NCI-H2227 (cell line): ENCODE measurements at regions not wholly inside any gene's neighbourhood (a gene's known extent, or its start where the extent isn't known, plus 50 kb on each side); places are given as distances from the start of the nearest gene placed in this dataset.

Experiments
- DNase-seq: peaks from one replicate; lab custom pipeline; 2025; ENCODE audit not compliant: unreplicated experiment; lab: John Stamatoyannopoulos, UW

DNA sequence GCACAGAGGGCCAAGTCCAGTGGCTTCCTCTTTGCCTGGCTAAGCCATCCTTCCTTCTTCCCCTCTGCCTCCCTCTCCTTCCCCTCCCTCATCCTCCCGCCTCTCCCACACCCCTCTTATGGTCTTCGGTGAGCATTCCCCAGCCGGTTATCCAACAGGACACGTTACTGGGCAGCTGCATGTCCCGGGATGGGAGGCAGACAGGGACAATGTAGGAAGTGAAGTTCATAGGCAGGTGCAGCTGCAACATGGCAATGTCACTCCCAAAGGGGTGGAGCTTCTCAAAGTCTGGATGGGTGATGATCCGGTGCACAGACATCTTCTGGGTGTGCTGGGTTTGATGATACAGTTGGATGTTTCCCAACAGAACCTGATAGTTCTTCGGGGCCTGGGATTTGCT is 71.4 kb upstream of the SPTLC1 start:
- no peak for DNase-seq

DNA sequence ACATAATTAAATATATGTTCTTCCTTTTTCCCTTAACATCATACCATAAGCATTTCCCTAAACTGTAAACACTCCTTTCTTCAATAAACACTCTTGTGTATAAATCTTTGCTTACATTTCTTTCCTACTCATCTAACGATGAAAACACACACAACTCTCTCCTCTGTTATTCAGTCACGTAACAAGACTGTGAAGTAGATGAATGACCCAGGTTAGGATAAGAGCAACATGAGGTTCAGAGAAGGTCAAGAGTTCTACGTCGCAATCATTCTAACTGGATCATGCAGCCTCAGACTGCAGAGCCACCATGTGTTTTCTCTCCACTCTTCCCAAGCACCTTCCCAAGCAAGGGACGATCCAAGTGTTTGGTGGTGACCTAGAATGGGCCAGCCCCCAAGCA is 70.5 kb upstream of the SPTLC1 start:
- no peak for DNase-seq

DNA sequence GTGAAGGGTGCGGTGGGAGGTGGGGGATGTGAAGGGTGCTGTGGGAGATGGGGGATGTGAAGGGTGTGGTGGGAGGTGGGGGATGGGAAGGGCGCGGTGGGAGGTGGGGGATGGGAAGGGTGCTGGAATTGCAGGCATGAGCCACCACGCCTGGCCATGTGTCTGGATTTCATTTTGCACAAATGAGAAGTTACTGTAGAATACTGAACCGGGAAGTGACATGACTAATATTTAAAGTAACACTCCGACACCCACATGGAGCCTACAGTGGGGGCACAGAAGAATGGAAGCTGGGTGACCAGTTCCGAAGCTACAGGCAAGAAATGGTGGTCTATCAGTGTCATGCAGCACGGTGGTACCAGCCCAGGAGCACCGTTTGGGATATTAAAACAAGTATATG is 69.9 kb upstream of the SPTLC1 start:
- no peak for DNase-seq

DNA sequence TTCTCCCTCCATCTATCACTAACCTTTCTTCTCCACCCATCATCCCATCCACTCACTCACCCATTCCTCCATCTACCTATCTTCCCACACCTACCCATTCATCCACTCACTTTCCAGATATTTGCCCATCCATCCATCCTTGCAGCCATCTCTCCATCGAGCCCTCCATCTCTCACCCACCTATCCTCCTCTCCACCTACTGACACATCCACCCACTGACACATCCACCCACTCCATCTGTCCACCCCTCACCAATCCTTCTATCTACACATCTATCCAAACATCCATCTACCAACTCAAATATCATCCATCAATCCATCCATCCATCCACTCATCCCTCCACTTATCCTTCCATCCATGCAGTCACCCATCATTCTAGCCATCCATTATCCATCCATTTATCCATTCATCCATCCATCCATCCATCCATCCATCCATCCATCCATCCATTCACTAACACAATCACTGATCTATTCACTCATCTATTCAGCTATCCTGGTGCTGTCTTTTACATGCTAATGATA is 68.9 kb upstream of the SPTLC1 start:
- no peak for DNase-seq

DNA sequence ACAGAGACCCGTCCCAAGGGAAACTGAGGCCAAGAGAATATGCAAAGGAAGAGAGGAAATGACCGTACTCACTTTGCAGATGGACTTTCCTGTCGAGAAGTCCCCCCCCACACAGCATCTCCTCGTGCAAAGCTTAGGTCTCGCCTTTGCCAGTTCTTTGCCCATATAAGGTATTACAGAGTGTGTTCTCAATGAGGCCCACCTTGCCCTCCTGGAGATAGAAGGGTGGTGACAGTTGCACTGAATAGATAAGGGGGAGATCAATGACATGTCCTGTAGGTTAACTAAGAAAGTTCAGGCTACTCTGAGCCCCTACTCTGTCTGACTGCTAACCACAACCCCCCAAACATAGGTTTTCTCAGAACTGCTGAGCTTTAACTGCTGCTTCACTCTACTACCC is 68.2 kb upstream of the SPTLC1 start:
- no peak for DNase-seq

DNA sequence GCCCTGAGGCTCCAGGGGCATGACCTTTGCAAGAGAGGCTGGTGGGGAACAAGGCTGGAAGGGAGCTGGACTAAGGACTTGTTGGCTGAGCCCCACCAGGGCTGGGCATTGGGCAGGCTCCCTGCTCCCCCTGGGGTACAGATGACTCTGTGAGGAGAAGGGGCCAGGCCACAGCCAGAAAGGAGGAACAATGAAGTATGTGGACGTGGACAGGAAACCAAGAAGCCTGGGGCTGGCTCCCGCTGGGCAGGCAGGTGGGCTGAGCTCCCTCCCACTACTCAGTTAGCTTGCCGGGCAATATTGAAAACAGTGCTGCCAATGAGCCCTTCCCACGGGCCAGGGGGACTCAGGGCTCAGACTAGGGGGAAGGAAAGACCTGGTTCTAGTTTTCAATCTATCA is 66.1 kb upstream of the SPTLC1 start:
- DNase-seq = no peak

DNA sequence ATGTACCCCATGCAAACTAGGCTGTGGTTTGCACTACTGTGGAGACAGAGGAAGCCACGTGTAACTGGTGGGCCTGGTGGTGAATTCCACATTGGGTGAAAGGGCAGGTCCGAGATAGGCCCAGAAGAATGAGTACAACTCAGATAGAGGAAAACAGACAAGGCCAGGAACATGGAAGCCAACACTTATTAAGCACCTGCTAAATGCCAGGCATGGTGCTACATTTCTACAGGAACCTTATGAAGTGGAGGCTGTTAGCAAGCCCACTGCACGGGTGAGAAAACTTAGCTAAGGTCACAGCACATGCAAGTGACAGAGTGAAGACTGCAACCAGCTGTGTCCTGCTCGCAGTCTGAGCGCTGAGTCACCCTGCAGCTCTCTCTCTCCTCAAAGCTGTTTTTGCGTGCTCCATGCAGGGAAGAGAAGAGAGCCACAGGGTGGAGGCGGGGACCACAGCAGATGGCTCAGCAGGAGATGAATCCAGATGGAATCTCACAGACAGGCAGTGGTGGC is 65.5 kb upstream of the SPTLC1 start:
- DNase-seq = no peak

DNA sequence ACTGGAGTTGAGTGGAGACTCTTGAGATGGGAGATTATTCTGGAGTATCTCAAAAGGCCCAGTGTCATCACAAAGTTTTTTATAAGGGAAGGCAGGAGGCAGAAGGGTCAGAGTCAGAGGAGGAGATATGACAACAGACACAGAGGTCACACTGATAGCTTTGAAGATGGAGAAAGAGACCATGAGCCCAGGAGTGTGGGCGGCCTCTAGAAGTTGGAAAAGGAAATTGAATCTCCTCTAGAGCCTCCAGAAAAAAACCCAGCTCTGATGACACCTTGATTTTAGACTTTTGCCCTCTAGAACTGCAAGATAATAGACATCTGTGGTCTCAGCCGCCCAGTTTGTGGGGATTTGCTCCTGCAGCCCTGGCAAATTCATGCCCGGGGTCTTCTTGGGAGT is 64.8 kb upstream of the SPTLC1 start:
- DNase-seq = no peak

DNA sequence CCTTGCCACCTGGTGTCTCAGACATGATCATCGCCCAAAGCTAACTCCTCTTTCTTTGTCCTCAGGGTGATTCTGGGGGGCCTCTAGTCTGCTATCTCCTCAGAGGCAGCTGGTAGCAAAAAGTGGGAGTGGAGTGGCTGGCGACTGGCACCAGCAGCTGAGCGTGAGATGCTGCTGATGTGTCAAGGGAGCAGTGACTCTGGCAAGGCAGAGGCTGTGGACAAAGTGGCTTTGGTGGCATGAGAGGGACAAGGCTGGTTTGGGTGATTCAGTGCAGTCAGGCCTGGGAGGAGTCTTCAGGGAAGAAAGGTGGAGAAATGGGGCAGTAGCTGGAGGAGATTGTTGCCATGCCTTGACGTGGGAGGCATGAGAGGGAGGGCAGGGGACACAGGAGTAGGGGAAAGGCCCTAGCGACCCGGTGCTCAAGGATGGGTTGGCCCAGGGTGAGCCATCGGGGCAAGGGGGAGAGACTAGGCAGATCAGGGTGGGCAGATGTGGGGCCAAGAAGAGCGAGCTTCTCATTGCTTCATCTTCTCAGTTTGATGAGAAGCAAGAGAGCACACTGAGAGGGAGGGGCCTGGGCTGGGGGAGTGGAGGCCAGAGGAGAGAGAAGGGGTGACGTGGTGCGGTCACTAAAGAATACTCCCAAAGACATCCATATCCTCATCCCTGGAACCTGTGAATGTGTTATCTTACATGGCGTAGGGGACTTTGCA is 64.2 kb upstream of the SPTLC1 start:
- DNase-seq = no peak

DNA sequence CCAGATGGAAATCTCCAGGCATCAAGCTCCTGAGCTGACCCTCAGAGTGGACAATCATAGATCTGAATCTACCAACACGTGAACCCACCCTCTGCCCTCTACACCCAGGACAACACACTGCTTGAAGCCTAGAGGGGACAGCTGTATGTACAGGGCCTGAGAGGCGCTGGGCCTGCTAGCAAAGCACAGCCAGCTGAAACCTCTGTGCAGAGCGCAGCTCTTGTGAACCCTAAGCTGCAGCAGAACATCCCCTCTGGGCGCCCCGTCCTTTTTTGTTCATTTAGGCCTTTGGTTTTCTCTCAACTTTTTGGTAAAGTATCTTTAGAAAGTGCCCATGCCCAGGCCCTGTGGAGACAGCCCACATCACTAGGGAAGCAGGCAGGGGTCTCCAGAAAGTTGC is 62.4 kb upstream of the SPTLC1 start:
- DNase-seq = no peak

DNA sequence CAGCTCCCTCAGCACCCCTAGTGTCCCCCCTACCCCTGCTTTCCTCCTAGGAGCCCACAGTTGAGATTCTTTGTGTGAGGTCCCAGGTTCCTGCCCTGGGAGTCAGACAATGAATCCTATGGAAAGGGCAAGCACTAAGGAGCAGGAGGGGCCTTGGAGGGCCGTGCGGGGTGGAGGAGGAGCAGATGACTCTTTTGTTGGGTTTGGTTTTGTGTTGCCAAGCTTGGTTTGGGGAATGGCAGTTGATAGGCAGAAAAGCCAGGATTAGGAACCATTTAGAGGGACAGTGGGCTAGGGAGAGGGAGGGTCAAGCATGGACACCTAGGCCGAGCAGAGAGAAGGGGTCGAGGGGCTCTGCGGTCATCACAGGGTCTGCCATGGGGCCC is 61.6 kb upstream of the SPTLC1 start:
- DNase-seq = no peak

DNA sequence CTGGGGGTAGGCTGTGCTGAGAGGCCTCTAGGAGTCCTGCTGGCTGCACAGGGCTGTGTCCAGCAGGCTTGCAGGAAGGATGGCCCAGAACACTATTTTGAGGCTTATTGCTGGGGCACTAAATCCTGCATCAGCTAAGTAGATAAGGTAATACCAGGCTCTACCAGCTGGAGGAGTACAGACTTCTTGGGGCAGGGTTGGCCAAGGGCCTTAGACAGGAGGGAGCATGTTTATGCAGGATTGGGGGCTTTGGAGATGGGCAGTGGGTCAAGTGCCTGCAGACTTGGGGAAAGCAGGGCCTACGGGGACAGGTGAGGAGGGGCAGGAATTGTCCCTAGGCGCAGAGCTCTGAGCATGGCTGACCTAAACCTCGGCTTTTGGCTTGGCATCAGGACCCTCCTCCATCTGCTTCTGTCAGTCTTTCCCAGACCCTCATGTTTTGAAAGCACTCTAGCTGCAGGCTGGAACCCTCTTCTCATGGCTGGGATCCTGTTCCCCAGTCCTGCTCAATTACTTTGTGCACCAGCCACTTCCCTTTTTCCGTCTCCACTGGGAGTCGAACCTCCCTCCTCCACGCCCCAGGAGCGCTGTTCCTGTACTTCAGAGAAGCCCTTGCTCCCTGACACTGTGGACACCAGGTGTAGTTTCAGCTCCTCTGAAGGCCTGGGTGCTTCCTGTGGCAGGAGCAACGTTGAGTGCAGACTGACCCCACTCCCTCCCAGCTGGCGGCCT is 61.0 kb upstream of the SPTLC1 start:
- DNase-seq = no peak

DNA sequence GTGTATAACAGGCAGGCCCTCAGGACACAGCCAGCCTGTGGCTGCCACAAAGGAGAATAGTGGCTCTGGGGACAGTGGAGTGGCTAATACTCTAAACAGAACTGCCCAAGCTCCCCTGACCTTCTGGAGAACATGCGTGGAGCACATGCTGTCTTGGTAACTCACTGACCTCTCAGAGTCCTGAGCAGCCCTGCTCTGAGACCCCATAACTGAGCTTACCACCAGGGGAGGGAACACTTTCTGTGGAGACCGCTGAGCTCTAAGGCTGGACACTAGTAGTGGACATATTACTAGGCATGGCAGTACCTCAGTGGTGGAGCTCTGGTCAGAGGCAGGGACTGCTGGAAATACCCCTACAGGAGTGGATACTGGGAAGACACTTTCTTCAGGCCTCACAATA is 60.2 kb upstream of the SPTLC1 start:
- no peak for DNase-seq

DNA sequence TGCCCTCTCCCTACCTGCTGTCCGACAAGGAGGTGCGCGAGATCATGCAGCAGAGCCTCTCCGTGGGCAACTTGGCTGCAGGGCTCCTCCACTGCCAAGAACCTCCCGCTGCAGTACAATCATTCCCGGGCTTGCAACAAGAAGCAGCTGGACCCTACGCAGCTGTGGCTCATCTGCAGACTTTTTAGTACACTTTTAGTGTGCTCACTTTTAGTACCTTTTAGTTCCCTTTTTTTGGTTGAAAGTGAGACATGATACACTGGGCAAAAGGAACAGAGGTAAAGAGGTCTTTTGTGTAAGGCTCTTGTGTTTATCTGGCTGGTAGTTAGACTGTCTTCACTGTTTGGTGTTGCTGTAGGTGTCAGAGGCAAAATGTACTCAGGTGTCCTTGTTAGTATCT is 58.1 kb upstream of the SPTLC1 start:
- DNase-seq = no peak

DNA sequence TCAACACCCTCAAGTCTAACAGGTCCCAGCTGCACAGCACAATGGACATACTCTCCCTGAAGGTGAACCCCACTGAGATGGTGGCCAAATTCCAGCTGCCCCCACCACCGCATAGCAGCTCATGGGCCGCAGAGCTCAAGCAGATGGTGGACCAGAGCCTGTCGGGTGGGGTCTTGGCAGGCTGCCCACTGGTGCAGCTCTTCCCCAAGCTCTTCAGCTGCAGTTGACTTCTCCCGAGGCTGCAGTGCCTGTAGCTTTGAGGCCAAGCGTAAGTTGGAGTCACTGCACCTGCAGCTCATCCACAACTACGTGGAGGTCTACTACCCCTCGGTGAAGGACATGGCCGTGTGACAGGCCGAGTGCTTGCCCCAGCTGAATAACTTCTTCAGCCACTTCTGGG is 56.6 kb upstream of the SPTLC1 start:
- no peak for DNase-seq

DNA sequence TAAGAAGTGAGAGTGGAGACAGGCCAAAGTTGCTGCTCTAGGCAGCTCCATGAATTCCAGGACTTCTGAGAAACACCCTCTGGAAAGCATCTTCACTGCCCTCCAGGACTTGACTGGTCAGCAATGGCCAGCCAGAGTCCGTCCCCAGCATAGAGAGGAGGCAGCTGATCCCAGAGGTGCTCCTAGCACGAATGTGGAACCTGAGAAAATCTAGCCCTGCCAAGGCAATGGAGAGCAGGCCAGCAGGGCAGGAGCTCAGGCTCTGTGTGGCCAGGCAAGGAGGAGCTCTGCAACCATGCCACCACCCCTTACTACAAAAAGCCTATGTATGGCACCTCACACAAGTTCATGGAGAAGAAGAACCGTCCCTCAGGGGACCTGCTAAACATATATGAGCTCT is 56.1 kb upstream of the SPTLC1 start:
- no peak for DNase-seq

DNA sequence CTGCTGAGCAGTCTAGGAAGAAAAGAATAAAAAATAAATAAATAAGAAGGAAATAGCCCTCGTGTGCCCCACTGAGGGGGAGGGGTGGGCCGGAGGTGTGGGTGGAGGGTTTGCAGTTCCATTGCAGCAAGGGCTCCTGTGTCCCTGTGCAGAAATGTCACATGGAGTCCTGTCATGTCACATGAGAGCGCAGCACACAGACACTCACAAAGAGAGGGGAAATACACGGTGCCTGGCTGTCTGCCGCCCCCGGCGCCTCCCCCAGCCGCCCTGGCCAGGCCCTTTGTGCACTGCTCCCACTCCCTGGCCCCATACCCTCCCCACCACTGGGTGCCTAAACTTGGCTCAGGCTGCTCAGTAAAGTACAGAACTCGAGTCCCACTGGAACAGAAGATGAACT is 55.6 kb upstream of the SPTLC1 start:
- no peak for DNase-seq

DNA sequence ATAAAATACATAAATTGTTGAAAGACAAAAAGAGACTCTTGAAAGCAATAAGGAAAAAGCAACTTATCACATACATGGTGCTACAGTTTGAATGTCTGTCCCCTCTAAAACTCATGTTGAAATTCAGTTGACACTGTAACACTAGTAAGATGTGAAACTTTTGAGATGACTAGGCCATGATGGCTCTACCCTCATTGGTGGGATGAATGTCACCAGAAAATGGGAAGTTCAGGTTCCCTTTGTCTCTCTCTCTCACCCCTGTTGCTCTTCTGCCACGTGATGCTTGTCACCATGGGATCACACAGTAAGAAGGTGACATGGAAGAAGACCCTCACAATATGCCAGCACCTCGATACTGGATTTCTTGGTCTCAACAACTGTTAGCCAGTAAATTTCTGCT is 50.3 kb upstream of the SPTLC1 start:
- DNase-seq = no peak
